ENCODE measurements at regions not wholly inside any gene's neighbourhood (a gene's known extent, or its start where the extent isn't known, plus 50 kb on each side); places are given as distances from the start of the nearest gene placed in this dataset.

- TF ChIP-seq EZH2 (IDR thresholded peaks at IDR 0.05; ENCODE audit: insufficient read depth, poor library complexity, severe bottlenecking) (no peak), EZH2phosphoT487 (IDR thresholded peaks at IDR 0.05; ENCODE audit: insufficient read depth, low read depth) (no peak)
These were observed 154.8 kb downstream of the TPH2 start for GRCh38 chr12:72093424-72093823.

Data from GM23248 (cell line).